GM12891 (cell line): ENCODE measurements at regions not wholly inside any gene's neighbourhood (a gene's known extent, or its start where the extent isn't known, plus 50 kb on each side); places are given as distances from the start of the nearest gene placed in this dataset.

Source experiments
- PAX5 ChIP-seq: IDR thresholded peaks from 2 replicates; pipeline ENCODE4 v1.6.1; 2011; ENCODE audit warnings: low read length, moderate library complexity, mild to moderate bottlenecking; ENCODE audit not compliant: insufficient read depth, severe bottlenecking
- POLR2A ChIP-seq: IDR thresholded peaks from 2 replicates; pipeline ENCODE4 v1.6.1; 2011; ENCODE audit warnings: low read depth, low read length, control low read depth
- POLR2AphosphoS5 ChIP-seq: IDR thresholded peaks from 2 replicates; pipeline ENCODE4 v1.6.1; 2011; ENCODE audit warnings: low read depth, low read length, control low read depth
- POU2F2 ChIP-seq: IDR thresholded peaks from 2 replicates; pipeline ENCODE4 v1.6.1; 2011; ENCODE audit warnings: low read depth, mild to moderate bottlenecking, control low read depth, low read length, moderate library complexity
- SPI1 ChIP-seq: IDR thresholded peaks from 2 replicates; pipeline ENCODE4 v1.6.1; 2011; ENCODE audit warnings: low read depth, low read length, control low read depth
- TAF1 ChIP-seq: IDR thresholded peaks from 2 replicates; pipeline ENCODE4 v1.6.1; 2011; ENCODE audit warnings: low read depth, low read length, control low read depth

- TF ChIP-seq POLR2A (no peak), POLR2AphosphoS5 (no peak), TAF1 (no peak), POU2F2 (no peak), PAX5 (no peak), SPI1 (no peak)
These were observed 251.8 kb downstream of the MEIS1 start for GRCh38 chr2:66686755-66687154.
